Neutrophil (primary cell): ENCODE measurements at regions not wholly inside any gene's neighbourhood (a gene's known extent, or its start where the extent isn't known, plus 50 kb on each side); places are given as distances from the start of the nearest gene placed in this dataset.

Source experiments
- H3K27ac ChIP-seq: fragments of 200-600 bp; sonication (generic); 2 replicates; pipeline ENCODE4 v1.5.1; 2016; ENCODE audit warnings: mild to moderate bottlenecking, moderate library complexity
- H3K27me3 ChIP-seq: fragments of 200-600 bp; sonication (generic); 2 replicates; pipeline ENCODE4 v1.6.0; 2016; ENCODE audit warnings: mild to moderate bottlenecking
- H3K36me3 ChIP-seq: fragments of 200-600 bp; sonication (generic); 2 replicates; pipeline ENCODE4 v1.5.1; 2017
- H3K4me1 ChIP-seq, 2 experiments: fragments of 200-600 bp in 1 of 2; sonication (generic) in 1 of 2; 1 replicate in 1 of 2; 2 replicates in 1 of 2; pipeline versions ENCODE4 v1.5.1 to v1.6.1; 2013 to 2016; ENCODE audit warnings: low read depth in 1 of 2, low read length in 1 of 2, mild to moderate bottlenecking in 1 of 2, moderate library complexity in 1 of 2; ENCODE audit not compliant: control insufficient read depth in 1 of 2, insufficient read depth in 1 of 2
- H3K4me3 ChIP-seq, 2 experiments: fragments of 200-600 bp in 1 of 2; sonication (generic) in 1 of 2; 1 replicate in 1 of 2; 2 replicates in 1 of 2; pipeline ENCODE4 v1.5.1; 2013 to 2016; ENCODE audit warnings: low read depth in 1 of 2, low read length in 1 of 2, mild to moderate bottlenecking in 1 of 2, moderate library complexity in 1 of 2
- H3K9me3 ChIP-seq: fragments of 200-600 bp; sonication (generic); 2 replicates; pipeline ENCODE4 v1.5.1; 2016
- TF ChIP-seq, protein P1 (sequence below): fragments of 200-600 bp; sonication (generic); IDR thresholded peaks from 2 replicates; pipeline ENCODE4 v1.5.1; 2016; ENCODE audit warnings: antibody characterized with exemption

DNA sequence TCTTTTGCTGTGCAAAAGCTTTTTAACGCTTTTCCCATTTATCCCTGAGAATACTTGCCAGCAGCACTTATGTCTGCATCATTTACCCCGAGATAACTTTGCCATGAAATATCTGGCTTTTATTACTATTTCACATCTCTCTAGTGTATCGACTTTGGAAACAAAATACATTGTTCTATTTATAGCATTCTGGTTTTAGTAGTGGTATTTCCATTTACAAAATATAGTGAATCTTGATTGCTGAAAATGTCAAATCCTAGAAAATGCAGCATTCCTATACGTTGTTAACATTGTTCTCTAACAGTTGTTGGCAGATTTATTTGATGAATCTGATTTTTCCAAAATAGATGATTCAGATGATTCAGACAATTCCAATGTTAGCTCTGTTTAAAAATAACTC, 189.3 kb upstream of the SPRY2 start:
- H3K4me1 ChIP-seq = no peaks in the 10 kb centered on the region

DNA sequence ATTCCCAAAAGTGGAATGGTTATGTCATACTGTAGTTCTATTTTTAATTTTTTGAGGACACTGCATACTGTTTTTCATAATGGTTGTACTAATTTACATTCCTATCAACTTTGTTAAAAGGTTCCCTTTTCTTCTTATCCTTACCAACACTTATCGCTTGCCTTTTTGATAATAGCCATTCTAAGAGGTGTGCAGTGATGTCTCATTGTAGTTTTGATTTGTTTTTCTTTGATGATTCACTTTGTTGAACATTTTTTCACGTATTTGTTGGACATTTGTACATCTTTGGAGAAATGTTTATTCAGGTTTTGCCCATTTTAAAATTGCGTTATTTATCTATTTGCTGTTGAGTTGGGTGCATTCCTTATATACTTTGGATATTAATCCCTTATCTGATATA, 188.8 kb upstream of the SPRY2 start:
- Histone ChIP-seq H3K4me3 (no peak overlapping the region), H3K27me3 (no peaks in the 10 kb centered on the region), H3K9me3 (no peaks in the 10 kb centered on the region), H3K27ac (no peak overlapping the region), H3K4me1 (no peaks in the 10 kb centered on the region), H3K36me3 (no peaks in the 10 kb centered on the region)
- TF ChIP-seq, protein P1, sequence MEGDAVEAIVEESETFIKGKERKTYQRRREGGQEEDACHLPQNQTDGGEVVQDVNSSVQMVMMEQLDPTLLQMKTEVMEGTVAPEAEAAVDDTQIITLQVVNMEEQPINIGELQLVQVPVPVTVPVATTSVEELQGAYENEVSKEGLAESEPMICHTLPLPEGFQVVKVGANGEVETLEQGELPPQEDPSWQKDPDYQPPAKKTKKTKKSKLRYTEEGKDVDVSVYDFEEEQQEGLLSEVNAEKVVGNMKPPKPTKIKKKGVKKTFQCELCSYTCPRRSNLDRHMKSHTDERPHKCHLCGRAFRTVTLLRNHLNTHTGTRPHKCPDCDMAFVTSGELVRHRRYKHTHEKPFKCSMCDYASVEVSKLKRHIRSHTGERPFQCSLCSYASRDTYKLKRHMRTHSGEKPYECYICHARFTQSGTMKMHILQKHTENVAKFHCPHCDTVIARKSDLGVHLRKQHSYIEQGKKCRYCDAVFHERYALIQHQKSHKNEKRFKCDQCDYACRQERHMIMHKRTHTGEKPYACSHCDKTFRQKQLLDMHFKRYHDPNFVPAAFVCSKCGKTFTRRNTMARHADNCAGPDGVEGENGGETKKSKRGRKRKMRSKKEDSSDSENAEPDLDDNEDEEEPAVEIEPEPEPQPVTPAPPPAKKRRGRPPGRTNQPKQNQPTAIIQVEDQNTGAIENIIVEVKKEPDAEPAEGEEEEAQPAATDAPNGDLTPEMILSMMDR = no peak

More for the DNA sequence above, 189.3 kb upstream of the SPRY2 start:
- no peaks in the 10 kb centered on the region for H3K36me3 ChIP-seq
- H3K9me3 ChIP-seq = no peaks in the 10 kb centered on the region
- no peak overlapping the region for H3K4me3 ChIP-seq
- no peak overlapping the region for H3K27ac ChIP-seq
- H3K27me3 ChIP-seq = no peaks in the 10 kb centered on the region
- TF ChIP-seq, protein P1 = no peak

DNA sequence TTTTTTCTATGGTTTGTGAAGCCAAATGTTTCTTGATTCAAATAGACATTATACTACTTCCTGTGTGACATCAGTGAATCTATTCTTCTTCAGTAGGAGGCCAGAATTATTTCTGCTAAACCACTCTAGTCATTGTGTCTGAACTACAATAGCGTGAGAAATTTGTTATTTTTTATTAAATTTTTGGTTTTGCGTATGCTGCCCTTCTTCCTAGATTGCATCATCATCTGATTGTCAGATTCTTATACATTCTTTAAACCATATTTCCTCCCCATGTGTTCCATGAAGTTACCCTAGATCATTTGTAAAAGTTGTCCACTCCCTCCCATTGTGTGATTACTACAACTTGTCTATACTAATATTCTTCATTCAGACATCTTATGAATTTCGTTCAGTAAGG, 187.8 kb upstream of the SPRY2 start:
- TF ChIP-seq, protein P1 = no peak

DNA sequence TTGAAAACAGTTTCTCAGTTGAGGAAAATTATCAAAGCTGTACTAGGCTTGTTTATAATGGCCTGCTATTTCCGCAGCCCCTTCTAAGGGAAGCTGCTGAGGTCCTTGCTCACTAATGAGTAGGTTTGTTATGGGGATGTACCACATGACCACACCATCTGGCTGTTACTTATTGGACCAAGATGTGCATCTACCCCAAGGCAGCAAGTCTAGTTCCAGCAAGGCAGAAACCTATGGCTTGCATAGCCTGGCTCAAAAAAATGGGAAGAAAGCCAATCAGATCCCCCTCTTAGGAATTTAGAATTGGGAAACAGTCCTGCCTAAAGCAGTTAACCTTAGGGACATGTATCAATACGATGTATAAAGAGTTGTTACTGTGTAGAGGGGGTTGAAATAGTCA, 186.5 kb upstream of the SPRY2 start:
- TF ChIP-seq, protein P1 = no peak
- no peaks in the 10 kb centered on the region for H3K36me3 ChIP-seq
- no peaks in the 10 kb centered on the region for H3K4me1 ChIP-seq
- no peak overlapping the region for H3K4me3 ChIP-seq
- no peak overlapping the region for H3K27ac ChIP-seq
- no peaks in the 10 kb centered on the region for H3K9me3 ChIP-seq
- H3K27me3 ChIP-seq = no peaks in the 10 kb centered on the region

More for the DNA sequence above, 187.8 kb upstream of the SPRY2 start:
- H3K4me1 ChIP-seq = no peaks in the 10 kb centered on the region
- no peak overlapping the region for H3K27ac ChIP-seq
- no peaks in the 10 kb centered on the region for H3K9me3 ChIP-seq
- no peaks in the 10 kb centered on the region for H3K27me3 ChIP-seq
- no peaks in the 10 kb centered on the region for H3K36me3 ChIP-seq
- no peak overlapping the region for H3K4me3 ChIP-seq

DNA sequence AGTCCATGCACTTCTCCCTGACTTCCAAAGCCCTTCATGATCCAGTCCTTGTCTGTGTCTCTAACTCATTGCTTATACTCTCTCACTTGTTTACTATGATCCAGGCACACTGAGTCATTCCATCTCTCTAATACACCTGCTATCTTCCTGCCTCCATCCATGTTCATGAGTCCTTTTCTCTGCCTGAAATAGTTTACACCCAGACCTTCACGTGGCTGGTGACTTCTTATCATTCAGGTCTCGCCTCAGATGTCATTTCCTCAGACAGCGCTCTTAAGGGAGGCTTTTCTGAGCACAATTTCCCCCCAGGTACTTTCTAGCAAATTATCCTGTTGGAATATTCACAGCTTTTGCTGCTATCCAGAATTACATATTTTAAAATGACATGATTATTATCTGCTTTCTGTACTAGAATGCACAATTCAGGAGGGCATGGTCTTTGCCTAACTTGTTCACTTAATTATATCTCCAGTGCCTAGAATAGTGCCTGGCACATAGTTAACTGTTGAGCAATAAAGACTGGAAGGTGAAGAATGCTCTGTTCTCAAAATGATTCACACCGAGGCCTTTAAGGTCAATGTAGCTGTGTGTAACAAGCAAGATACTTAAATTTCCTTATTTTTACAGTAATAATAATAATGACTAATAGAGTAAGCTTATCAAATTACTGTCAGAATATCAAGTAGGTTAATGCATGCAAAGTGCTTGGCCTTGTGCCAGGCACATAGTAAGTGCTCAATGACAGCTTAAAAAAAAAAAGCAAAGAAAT, 183.7 kb upstream of the SPRY2 start:
- no peaks in the 10 kb centered on the region for H3K4me1 ChIP-seq
- no peaks in the 10 kb centered on the region for H3K36me3 ChIP-seq
- TF ChIP-seq, protein P1 = no peak
- H3K9me3 ChIP-seq = no peaks in the 10 kb centered on the region
- H3K27ac ChIP-seq = no peak overlapping the region
- no peak overlapping the region for H3K4me3 ChIP-seq
- no peaks in the 10 kb centered on the region for H3K27me3 ChIP-seq
